Right lobe of liver (tissue), 4 donors: ENCODE measurements at regions not wholly inside any gene's neighbourhood (a gene's known extent, or its start where the extent isn't known, plus 50 kb on each side); places are given as distances from the start of the nearest gene placed in this dataset.

ENCODE experiments used
- POLR2A ChIP-seq: fragments of 450-650 bp; IDR thresholded peaks from one replicate; pipeline ENCODE4 v1.6.1; 2017; ENCODE audit warnings: antibody characterized with exemption, mild to moderate bottlenecking
- TF ChIP-seq, protein P1 (sequence below), 4 donors: fragments of 200-600 bp in 3 of 4; fragments of 450-650 bp in 1 of 4; IDR thresholded peaks; one replicate each; pipeline versions ENCODE4 v1.5.1 to v1.8.0; 2016 to 2022; ENCODE audit warnings: antibody characterized with exemption in 4 of 4, mild to moderate bottlenecking in 2 of 4
- donor health status: DM: no; HTN: no; CAD: no.
- donor health status: DM: no; HTN: no; CAD: no.
- donor health status: DM: no; HTN: yes; CAD: no.

DNA sequence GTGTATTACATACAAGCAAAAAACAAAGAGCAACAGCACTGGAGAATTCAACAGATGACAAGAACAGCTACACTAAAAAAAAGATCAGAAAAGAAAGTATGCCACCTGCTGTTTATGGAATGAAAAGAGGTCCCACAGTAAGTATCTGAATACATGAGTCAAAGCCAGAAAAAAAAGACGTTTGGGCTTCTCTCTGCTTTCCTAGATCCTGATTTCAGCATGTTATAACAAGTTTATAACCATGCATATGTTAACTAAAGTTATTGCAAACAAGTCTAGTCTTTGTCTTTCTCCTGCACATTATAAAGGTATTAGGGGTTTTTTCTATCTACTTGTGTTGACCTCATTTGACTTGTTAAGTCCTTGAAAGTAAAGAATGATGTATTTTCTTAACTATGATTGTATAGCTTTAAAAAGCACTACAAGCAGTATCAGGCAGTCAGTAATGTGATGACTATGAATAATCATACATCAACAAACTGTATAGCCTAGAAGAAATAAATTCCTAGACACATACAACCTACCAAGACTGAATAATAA, 108.5 kb upstream of the COL5A2 start:
- TF ChIP-seq, protein P1, sequence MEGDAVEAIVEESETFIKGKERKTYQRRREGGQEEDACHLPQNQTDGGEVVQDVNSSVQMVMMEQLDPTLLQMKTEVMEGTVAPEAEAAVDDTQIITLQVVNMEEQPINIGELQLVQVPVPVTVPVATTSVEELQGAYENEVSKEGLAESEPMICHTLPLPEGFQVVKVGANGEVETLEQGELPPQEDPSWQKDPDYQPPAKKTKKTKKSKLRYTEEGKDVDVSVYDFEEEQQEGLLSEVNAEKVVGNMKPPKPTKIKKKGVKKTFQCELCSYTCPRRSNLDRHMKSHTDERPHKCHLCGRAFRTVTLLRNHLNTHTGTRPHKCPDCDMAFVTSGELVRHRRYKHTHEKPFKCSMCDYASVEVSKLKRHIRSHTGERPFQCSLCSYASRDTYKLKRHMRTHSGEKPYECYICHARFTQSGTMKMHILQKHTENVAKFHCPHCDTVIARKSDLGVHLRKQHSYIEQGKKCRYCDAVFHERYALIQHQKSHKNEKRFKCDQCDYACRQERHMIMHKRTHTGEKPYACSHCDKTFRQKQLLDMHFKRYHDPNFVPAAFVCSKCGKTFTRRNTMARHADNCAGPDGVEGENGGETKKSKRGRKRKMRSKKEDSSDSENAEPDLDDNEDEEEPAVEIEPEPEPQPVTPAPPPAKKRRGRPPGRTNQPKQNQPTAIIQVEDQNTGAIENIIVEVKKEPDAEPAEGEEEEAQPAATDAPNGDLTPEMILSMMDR (IDR thresholded peaks at IDR 0.05): peak; percentile 55 to 62 (median 60)
- TF ChIP-seq POLR2A: no peak
